GM23338 (cell line): ENCODE measurements at regions not wholly inside any gene's neighbourhood (a gene's known extent, or its start where the extent isn't known, plus 50 kb on each side); places are given as distances from the start of the nearest gene placed in this dataset.

ENCODE experiments used
- EZH2 ChIP-seq: fragments of 200-600 bp; sonication (generic); IDR thresholded peaks from one replicate; pipeline ENCODE4 v1.8.0; 2017; ENCODE audit warnings: antibody characterized with exemption, mild to moderate bottlenecking, low read depth; ENCODE audit not compliant: unreplicated experiment
- NANOG ChIP-seq: IDR thresholded peaks from 2 replicates; pipeline ENCODE4 v1.6.1; 2016; ENCODE audit warnings: antibody characterized with exemption, borderline replicate concordance
- POLR2AphosphoS5 ChIP-seq: IDR thresholded peaks from 2 replicates; pipeline ENCODE4 v1.6.1; 2016; ENCODE audit warnings: antibody characterized with exemption, low read depth
- STAT1 ChIP-seq: IDR thresholded peaks from one replicate; pipeline ENCODE4 v1.6.1; 2016; ENCODE audit warnings: antibody characterized with exemption; ENCODE audit not compliant: unreplicated experiment
- TF ChIP-seq, protein P1 (sequence below), 2 experiments: fragments of 200-600 bp in 1 of 2; sonication (generic) in 1 of 2; conservative IDR thresholded peaks; 2 replicates each; pipeline versions ENCODE4 v1.5.1 to v1.6.1; 2016 to 2017; ENCODE audit warnings: antibody characterized with exemption in 2 of 2, low read depth in 2 of 2, mild to moderate bottlenecking in 2 of 2, moderate library complexity in 1 of 2
- TF ChIP-seq, protein P2 (sequence below): IDR thresholded peaks from one replicate; pipeline ENCODE4 v1.6.1; 2018; ENCODE audit warnings: antibody characterized with exemption; ENCODE audit not compliant: unreplicated experiment
- TF ChIP-seq, protein P3 (sequence below): fragments of 250-450 bp; sonication (Bioruptor Pico); IDR thresholded peaks from 2 replicates; pipeline ENCODE4 v1.5.0; 2020; ENCODE audit warnings: mild to moderate bottlenecking, moderate library complexity

DNA sequence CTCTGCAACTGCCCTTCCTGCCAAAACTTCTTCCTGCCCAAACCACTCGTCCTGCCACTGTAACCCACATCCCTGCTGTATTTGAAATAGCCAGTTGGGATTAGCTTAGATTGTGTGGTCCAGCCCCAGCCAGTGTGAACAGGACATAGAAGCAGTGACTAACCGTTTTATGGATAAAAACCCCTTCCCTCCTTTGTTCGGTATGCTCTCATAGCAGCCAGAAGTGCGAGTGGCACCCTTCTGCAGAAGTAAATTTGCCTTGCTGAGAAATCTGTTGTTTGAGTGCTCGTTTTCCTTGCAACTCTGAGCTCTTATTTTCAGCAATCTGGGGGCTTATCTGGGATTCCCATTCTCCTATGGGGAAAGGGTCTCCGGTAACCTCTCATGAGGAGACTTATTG lies 470.0 kb downstream of the PRDM9 start:
- TF ChIP-seq, protein P1, sequence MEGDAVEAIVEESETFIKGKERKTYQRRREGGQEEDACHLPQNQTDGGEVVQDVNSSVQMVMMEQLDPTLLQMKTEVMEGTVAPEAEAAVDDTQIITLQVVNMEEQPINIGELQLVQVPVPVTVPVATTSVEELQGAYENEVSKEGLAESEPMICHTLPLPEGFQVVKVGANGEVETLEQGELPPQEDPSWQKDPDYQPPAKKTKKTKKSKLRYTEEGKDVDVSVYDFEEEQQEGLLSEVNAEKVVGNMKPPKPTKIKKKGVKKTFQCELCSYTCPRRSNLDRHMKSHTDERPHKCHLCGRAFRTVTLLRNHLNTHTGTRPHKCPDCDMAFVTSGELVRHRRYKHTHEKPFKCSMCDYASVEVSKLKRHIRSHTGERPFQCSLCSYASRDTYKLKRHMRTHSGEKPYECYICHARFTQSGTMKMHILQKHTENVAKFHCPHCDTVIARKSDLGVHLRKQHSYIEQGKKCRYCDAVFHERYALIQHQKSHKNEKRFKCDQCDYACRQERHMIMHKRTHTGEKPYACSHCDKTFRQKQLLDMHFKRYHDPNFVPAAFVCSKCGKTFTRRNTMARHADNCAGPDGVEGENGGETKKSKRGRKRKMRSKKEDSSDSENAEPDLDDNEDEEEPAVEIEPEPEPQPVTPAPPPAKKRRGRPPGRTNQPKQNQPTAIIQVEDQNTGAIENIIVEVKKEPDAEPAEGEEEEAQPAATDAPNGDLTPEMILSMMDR (conservative IDR thresholded peaks at IDR 0.05; ENCODE audit: low read depth in 2 of 2): no peak
- TF ChIP-seq POLR2AphosphoS5 (no peak), NANOG (no peak), EZH2 (no peak), STAT1 (no peak)
- TF ChIP-seq, protein P2, sequence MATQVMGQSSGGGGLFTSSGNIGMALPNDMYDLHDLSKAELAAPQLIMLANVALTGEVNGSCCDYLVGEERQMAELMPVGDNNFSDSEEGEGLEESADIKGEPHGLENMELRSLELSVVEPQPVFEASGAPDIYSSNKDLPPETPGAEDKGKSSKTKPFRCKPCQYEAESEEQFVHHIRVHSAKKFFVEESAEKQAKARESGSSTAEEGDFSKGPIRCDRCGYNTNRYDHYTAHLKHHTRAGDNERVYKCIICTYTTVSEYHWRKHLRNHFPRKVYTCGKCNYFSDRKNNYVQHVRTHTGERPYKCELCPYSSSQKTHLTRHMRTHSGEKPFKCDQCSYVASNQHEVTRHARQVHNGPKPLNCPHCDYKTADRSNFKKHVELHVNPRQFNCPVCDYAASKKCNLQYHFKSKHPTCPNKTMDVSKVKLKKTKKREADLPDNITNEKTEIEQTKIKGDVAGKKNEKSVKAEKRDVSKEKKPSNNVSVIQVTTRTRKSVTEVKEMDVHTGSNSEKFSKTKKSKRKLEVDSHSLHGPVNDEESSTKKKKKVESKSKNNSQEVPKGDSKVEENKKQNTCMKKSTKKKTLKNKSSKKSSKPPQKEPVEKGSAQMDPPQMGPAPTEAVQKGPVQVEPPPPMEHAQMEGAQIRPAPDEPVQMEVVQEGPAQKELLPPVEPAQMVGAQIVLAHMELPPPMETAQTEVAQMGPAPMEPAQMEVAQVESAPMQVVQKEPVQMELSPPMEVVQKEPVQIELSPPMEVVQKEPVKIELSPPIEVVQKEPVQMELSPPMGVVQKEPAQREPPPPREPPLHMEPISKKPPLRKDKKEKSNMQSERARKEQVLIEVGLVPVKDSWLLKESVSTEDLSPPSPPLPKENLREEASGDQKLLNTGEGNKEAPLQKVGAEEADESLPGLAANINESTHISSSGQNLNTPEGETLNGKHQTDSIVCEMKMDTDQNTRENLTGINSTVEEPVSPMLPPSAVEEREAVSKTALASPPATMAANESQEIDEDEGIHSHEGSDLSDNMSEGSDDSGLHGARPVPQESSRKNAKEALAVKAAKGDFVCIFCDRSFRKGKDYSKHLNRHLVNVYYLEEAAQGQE: no peak
- TF ChIP-seq, protein P3, sequence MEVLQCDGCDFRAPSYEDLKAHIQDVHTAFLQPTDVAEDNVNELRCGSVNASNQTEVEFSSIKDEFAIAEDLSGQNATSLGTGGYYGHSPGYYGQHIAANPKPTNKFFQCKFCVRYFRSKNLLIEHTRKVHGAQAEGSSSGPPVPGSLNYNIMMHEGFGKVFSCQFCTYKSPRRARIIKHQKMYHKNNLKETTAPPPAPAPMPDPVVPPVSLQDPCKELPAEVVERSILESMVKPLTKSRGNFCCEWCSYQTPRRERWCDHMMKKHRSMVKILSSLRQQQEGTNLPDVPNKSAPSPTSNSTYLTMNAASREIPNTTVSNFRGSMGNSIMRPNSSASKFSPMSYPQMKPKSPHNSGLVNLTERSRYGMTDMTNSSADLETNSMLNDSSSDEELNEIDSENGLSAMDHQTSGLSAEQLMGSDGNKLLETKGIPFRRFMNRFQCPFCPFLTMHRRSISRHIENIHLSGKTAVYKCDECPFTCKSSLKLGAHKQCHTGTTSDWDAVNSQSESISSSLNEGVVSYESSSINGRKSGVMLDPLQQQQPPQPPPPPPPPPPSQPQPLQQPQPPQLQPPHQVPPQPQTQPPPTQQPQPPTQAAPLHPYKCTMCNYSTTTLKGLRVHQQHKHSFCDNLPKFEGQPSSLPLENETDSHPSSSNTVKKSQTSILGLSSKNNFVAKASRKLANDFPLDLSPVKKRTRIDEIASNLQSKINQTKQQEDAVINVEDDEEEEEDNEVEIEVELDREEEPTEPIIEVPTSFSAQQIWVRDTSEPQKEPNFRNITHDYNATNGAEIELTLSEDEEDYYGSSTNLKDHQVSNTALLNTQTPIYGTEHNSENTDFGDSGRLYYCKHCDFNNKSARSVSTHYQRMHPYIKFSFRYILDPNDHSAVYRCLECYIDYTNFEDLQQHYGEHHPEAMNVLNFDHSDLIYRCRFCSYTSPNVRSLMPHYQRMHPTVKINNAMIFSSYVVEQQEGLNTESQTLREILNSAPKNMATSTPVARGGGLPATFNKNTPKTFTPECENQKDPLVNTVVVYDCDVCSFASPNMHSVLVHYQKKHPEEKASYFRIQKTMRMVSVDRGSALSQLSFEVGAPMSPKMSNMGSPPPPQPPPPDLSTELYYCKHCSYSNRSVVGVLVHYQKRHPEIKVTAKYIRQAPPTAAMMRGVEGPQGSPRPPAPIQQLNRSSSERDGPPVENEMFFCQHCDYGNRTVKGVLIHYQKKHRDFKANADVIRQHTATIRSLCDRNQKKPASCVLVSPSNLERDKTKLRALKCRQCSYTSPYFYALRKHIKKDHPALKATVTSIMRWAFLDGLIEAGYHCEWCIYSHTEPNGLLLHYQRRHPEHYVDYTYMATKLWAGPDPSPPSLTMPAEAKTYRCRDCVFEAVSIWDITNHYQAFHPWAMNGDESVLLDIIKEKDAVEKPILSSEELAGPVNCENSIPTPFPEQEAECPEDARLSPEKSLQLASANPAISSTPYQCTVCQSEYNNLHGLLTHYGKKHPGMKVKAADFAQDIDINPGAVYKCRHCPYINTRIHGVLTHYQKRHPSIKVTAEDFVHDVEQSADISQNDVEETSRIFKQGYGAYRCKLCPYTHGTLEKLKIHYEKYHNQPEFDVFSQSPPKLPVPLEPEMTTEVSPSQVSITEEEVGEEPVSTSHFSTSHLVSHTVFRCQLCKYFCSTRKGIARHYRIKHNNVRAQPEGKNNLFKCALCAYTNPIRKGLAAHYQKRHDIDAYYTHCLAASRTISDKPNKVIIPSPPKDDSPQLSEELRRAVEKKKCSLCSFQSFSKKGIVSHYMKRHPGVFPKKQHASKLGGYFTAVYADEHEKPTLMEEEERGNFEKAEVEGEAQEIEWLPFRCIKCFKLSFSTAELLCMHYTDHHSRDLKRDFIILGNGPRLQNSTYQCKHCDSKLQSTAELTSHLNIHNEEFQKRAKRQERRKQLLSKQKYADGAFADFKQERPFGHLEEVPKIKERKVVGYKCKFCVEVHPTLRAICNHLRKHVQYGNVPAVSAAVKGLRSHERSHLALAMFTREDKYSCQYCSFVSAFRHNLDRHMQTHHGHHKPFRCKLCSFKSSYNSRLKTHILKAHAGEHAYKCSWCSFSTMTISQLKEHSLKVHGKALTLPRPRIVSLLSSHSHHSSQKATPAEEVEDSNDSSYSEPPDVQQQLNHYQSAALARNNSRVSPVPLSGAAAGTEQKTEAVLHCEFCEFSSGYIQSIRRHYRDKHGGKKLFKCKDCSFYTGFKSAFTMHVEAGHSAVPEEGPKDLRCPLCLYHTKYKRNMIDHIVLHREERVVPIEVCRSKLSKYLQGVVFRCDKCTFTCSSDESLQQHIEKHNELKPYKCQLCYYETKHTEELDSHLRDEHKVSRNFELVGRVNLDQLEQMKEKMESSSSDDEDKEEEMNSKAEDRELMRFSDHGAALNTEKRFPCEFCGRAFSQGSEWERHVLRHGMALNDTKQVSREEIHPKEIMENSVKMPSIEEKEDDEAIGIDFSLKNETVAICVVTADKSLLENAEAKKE: no peak
